Activated CD8-positive, alpha-beta memory T cell treated with anti-CD3 and anti-CD28 coated beads for 36 hours (primary cell): ENCODE measurements at regions not wholly inside any gene's neighbourhood (a gene's known extent, or its start where the extent isn't known, plus 50 kb on each side); places are given as distances from the start of the nearest gene placed in this dataset.
"Not testable (repeated sequence)": the region's sequence is repeated elsewhere in the genome, so short reads cannot be mapped to it uniquely, and the experiment has no call there.

Experiments used
- CTCF ChIA-PET: fragments of 350-600 bp; sonication (Branson Sonifier 250); formaldehyde crosslinking; loops from one replicate; lab custom pipeline; 2021; ENCODE audit warnings: antibody characterized with exemption; lab: Charles Lee
- POLR2A ChIA-PET: fragments of 350-600 bp; sonication (Branson Sonifier 250); formaldehyde crosslinking; loops from one replicate; lab custom pipeline; 2021; ENCODE audit warnings: antibody characterized with exemption; lab: Charles Lee

DNA sequence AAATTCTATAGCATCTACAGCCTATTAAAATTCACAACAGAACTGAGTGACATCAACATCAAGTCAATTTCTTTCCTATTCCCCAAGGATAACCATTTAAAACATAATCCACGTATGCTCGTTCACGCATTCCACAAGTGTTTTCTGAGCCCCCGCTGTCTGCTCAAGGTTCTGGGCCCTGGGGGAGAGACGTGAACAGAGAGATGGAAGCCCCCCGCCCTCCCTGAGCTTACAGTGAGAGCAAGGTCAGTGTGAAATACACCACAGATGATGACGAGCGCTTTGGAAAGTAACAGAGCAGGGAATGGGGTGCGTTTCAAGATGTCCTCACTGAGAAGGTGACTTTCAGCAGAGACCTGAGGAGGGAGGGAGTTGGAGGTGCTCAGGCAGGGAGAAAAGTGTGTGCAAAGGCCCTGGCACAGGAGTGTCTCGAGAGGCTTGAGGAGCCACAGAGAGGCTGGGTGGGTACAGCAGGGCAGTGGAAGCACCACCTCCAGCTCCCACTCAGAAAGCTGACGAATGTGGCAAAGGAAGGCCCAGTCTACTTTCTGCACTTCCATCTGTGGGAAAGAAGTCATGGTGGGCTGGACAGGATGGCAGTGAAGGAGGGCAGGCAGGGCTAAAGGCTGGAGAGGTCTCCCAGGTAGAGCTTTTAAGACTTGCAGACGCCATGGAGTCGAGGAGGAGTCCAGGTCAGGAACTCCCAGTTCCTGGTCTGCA, 88.3 kb downstream of the DLL1 start:
- POLR2A ChIA-PET: no interaction called here
- CTCF ChIA-PET: no interaction called here

DNA sequence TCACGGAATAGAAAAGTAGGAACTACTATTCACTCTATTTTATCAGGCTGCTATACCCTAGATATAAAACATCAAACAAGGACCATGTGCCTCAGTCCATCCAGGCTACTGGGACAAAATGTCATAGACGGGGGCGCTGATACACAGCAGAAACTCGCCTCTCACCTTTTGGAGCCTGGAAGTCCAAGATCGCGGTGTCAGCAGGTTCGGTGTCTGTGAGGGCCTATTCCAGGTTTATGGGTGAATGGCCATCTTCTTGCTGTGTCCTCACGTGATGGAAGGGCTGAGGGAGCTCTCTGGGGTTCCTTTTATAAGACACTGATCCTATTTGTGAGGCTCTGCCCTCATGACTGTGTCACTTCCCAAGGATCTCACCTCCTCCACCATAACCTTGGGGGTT, 89.5 kb downstream of the DLL1 start:
- CTCF ChIA-PET: no interaction called here
- POLR2A ChIA-PET: no interaction called here

DNA sequence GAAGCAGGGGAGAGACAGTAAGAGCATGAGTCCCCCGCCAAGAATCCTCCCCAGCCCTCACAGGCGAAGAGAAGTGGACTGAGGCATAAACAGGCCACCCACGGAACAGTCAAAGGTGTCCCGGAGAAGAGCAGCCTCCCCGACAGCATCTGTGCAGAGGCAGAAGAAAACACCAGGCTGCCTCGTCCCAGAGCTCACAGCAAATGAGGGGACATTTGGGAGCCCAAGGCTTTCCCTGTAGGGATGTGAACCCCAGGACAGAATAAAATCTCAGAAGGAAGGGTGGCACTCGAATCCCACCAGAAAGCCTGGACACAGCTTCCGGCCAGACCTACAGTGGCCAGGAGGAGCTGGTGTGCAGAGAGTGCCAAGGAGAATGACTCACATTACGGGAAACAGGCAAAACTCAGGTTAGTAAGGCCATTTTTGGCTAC, 90.4 kb downstream of the DLL1 start:
- CTCF ChIA-PET: no interaction called here

DNA sequence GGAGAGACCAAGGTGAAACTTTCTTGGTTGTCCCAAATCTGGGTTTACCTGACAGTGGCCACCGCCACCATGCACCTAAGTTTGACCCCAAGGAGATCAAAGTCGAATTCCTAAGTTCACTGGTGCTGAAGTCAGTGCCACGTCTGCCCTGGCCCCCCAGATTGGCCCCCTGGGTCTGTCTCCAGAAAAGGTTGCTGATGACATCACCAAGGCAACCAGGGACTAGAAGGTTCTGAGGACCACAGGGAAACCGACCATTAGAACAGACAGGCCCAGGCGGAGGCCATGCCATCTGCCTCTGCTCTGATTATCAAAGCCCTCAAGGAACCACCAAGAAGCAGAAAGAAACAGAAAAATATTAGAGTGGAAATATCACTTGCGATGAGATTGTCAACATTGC, 91.2 kb downstream of the DLL1 start:
- POLR2A ChIA-PET: no interaction called here
- CTCF ChIA-PET: no interaction called here

More for the DNA sequence above, 90.4 kb downstream of the DLL1 start:
- POLR2A ChIA-PET: no interaction called here

DNA sequence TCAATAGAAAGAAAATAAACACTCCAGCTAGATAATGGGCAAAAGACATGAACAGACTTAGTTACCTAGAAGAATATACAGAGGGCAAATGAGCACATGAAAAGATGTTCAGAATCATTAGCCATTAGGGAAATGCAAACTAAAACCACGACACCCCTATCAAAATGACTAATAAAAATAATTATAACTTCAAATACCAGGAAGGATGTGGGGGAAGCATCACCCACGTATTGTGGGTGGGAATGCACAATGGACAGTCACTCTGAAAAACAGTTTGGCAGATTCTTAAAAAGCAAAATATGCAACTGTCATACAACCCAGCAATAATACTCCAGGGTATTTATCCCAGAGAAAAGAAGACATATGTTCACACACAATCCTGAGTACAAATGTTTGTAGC, 92.6 kb downstream of the DLL1 start:
- ChIA-PET CTCF (no interaction called here), POLR2A (no interaction called here)

DNA sequence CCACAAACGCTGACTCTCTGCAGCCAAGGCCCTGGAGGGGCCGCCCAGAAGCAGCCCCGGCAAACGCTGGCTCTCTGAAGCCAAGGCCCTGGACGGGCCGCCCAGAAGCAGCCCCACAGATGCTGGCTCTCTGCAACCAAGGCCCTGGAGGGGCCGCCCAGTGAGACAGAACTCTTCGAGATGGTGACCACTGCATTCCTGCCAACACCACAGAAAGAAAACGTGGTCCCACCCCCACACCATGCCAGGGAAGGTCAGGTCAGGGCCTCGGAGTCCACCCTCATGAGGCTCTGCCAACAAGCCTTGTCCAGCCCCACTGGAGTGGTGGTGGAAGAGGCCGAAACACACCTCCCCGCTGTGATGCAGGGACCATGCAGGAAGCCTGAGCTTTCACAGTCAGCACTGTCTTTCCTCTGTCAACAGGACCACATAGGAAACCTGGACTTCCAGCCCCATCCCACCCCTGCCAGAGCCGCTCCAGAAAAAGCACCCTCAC, 97.5 kb downstream of the DLL1 start:
- POLR2A ChIA-PET: no interaction called here

DNA sequence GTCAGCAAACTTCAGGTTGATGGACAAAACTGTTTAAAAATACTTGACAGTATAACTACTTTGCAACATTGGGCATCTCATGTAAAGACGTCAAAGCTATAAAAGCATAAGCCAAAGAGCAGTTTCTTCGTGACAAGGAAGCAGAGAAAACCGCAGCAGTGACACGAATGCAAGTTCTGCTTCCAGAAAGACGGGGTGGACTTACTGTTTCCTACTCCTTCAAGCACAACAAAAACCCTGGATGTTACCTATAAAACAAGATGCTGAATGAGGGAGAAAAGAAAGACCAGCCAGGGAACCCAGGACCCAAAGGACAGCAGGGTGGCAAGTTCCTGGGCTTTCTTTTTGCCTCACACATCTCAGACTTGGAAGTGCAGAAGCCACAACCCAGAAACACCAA, 98.0 kb downstream of the DLL1 start:
- ChIA-PET POLR2A (no interaction called here), CTCF (no interaction called here)

More for the DNA sequence above, 97.5 kb downstream of the DLL1 start:
- CTCF ChIA-PET: no interaction called here

DNA sequence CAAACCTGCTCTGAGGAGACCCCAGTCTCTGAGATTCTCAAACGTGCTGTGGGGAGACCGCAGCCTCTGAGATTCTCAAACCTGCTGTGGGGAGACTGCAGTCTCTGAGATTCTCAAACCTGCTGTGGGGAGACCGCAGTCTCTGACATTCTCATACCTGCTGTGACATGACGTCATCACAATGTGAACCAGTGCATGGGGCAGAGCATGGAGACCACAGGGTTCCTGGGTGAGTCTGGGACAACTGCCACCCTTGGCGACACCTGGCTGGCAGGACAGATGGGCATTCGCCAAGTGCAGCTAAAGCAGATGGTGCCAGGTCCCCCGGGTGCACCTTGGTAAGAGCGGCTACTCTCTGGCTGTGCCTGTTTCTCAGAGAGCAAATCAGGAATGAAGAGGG, 98.8 kb downstream of the DLL1 start:
- CTCF ChIA-PET, POLR2A ChIA-PET: not testable (repeated sequence)

DNA sequence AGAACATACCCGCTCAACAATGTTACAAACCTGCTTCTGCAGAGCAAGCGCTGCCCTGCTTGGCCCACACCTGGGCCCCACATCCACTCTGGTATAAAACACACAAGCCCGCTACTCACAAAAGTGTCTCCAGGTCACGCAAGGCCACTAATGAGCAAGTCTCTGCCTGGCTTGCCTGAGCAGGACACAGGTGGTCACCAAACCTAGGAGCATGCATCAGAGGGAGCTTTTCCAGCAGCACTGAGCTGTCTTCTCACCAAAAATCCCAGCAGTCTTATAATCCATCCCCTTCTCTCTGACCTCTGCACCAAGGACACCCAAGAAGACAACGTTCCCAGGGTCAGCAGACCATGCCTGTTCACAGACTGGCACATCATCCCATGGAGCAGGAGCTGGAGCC, 100.8 kb downstream of the DLL1 start:
- ChIA-PET CTCF (no interaction called here), POLR2A (no interaction called here)

DNA sequence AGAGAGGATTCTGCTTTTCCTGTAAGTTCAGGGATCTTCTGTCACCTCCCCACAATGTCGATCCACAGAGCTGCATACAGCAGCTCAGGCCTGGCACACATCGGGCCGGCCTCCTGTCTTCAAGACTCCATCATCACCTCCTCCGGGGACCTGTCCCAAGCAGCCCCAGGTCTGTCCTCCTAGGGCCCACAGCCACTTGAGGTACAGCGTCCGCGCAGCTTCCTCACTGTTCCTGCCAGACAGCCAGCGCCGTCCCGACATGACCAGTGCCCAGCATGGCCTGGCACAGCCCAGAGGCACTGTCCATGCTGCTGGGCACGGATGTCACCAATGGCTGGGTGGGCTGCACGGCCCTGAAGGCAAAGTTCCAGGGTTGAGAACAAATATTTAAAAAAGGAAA, 101.6 kb downstream of the DLL1 start:
- ChIA-PET POLR2A (no interaction called here), CTCF (no interaction called here)

DNA sequence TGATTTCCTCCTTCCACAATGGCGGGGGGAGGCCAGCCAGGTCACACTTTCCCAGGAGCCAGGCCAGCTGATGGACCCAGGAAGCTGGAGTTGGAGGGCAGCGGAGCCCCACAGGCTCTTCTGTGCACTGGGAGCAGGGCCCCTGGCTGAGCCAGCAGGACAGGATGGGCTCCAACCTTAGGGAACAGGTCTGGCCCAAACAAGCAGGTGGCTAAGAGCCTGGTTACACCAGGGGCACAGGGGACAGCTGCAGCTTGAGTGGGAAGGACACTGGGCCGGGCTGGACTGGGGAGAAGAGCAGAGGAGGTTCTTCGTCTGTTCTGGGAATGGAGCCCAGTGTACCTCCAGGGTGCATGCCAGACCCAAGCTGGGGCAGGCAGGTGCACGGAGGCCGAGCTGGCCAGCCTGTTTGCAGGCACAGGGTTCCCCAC, 102.3 kb downstream of the DLL1 start:
- POLR2A ChIA-PET: interaction anchor here (0.7 kb wide), 1 partner anchor 8 kb away, joined by 4 read pairs; no protein-coding TSS in a partner anchor
- CTCF ChIA-PET: no interaction called here

DNA sequence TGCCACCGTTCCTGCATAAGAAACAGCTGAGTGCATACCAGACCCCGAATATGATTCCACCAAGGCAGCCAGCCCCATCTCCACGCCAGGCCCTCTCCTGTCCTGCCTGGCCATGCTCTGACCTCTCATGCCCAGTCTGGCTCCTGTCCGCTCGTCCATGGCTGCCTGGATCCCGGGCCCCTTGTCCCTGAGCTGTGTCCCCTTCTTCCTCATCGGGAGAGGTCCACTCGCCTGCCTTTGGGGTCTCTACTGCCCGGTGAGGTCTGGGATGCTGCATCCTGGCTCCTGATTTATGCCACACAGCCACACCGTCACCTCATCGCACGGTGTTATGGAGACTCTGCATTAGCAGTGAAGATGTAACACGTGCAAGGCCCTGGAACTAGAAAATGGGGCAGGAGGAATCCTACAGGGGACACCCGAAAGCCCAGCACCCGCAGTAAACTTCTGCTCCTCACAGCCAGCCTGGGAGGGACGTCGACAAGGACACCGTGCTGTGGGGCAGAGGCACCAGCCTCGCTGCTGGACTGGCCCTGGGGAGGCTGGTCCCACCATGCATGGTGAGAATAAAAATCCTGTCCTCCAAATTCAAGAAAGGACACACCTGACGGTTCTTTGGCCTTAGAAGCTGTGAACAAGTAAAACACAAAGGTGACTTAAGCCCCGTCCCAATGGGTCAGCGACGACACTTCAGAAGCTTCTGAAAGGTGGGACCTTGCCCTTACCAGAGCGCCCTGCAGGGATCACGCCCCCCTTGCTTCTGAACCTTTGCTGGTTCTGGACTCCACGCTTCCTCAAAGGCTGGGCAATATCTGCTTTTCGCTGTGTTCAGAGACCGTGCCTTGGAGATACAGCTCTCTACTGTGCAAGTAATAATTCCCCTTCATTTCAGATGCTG, 103.0 kb downstream of the DLL1 start:
- POLR2A ChIA-PET: interaction anchor here (0.7 kb wide), 1 partner anchor 9 kb away, joined by 4 read pairs; no protein-coding TSS in a partner anchor
- CTCF ChIA-PET: no interaction called here

DNA sequence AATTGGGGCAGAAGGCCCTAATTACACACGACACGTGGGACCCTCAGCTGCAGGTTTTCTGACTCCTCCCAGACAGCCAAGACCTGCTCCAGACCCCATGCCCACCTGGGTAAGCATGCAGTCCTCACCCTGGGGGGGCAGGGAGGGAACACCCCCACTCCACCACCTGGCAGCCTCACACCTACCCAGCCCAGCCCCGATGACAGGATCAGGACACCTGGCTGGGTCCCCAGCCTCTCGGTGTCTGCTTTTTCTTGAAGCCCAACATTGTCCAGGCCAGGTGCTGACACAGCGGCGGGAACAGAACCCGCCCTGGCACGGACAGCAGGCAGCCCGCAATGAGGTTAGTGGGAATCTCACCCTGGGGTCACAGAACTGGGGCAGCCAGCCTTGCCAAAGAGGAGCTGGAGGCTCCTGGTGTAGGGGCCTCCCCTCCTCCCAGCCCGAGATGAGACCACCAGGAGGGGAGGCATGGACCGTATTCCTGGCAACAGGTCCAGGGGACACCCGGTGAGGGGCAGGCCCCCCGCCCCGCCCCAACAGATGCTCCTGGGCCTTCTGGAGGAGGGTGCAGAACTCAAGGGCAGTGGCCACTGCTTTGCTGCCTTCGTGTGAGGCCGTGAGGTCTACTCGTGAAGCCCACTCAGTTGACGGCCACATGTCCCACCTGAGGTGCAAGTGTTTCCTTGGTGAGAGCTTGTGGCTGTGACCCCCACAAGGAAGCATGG, 103.8 kb downstream of the DLL1 start:
- ChIA-PET CTCF (no interaction called here), POLR2A (no interaction called here)

DNA sequence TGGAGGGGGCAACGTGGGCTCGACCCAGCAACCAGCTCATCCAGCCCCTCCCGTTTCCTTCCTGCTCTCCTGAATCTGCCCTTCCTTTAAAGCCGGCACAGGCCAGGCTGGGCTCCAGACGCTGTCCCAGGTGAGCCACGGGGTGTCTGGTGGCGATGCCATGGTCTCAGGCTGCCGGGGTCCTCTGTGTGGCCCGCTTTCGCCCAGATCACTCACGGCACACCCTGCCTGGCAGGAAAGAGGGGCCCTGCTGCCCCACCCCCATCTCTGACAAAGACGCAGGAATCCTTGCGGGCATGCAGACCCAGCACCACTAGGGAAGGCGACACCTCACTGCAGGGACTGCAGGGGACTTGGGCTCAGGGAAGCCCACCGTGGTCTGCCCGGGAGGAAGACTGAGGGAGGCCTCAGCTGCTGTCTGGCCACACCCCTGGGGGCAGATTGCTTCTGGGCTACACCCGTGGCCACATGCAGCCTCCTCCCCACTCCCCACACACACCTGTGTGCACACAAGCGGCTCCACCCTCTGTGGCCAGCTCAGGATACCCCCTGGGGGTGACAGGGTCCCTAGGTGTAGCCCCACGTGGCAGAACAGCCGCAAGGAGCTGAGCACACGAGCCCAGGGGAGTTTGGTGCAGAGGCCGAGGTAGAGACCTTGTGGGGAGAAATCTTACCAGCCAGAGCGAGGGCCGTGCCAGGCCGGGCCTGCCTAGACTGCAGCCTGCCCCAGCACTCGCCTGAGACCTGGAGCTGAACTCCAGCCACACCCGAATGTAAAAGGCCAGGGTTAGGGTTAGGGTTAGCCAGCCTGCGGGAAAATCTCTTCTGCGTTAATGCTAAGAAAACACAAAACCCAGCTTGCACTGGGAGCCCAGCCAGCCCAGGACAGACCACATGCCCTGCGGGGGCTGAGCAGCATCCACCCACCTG, 104.6 kb downstream of the DLL1 start:
- CTCF ChIA-PET: no interaction called here
- POLR2A ChIA-PET: no interaction called here

DNA sequence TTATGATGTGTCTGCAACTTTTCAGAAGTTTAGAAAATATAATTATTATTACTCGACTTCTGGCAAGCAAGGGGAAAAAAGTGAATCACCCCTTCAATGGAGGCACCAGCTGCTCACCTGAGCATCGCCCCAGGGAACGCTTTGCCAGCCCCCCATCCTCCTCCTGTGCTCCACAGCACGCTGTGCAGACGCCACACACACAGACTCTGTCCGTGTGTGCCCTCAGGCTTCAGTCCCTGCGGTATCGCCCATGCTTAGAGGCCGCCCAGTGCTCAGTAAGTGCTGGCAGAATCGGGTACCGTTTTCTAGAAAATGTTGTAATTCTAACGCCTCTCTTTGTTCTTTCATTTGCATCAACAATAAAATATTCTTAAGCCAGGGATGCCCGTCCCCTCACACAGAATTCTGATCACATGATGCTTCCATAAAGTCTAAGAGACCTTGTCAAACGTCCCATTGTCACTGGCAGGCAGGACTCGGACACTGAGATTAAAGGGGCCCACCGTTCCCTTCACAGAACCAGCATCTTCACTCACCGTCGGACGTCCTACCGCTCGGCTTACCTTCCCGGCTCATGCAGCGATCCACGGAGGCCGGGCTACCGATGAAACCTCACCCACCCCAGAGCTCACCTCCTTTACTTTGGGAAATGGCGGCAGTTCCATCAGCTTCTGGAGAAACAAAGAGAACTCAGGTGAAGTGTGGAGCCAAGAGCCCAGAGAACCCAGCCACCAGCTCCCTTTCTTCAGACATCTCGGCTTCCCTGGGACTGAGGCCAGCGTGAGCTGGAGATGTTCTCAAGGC, 105.5 kb downstream of the DLL1 start:
- ChIA-PET CTCF (no interaction called here), POLR2A (no interaction called here)

DNA sequence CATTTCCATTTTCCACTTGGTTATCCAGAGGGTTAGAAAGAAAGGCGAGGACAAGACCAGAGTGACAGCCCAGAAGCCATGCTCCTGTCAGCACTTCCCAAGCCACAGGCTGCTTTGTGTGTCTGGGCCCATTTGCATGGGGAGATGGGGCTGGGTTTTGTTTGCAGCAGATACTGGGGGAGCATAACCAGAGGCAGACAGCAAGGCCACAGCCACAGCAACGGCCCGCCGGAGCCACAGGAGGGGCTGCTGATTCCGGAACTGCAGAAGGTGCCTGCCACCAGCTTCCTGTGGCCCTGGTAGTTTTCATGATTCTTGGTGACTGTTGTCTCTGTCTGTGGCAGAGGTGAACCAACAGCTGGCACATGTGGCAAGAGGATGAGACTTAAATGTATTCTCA, 106.6 kb downstream of the DLL1 start:
- ChIA-PET POLR2A (no interaction called here), CTCF (no interaction called here)

DNA sequence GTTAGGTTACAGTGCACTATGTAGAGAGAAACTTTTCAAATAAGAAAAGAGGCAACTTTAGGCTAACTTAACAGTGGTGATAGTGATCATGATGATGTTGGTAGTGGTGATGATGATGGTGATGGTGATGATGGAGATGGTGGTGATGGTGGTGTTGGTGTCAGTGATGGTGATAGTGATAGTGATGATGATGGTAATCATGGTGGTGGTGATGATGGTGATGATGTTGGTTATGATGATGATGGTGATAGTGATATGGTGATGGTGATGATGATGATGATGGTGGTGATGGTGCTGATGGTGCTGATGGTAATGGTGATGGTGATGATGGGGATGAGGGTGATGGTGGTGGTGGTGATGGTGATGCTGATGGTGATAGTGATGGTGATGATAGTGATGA, 107.4 kb downstream of the DLL1 start:
- POLR2A ChIA-PET: no interaction called here
- CTCF ChIA-PET: no interaction called here

DNA sequence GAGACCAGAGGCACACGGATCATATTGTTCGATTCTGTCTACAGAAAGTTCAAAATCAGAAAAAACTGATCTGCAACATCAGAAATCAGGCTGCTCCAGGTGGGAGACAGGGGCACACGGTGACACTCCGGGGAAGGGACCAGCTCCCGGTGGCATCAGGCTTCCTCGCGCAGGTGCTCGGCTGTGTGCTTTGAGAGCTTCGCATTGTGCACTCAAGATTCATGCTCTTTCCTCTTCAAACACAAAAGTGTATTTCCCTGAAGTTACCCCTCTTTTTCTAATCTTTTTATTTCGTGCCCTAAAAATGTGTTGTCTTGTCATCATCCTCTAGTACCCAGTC, 108.1 kb downstream of the DLL1 start:
- CTCF ChIA-PET: no interaction called here
- POLR2A ChIA-PET: no interaction called here
